ENCODE measurements at regions not wholly inside any gene's neighbourhood (a gene's known extent, or its start where the extent isn't known, plus 50 kb on each side); places are given as distances from the start of the nearest gene placed in this dataset.

DNA sequence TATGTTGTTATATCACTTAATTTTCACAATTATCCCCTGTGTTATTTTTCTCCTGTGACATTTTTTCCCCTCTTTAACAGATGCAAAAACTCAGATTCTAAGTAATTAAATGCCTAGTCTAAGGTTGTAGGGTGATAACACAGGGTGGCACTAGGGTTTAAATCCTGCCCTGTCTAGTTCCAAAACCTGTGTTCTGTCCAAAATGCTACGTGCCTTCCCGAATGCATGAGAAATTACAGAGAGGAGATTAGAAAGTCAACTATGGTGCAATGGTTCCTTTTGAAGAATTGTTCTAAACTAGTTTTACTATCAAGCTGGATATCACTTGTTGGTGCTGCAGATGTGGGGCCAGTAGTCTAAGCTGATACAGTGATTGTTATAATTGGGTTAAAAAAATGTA lies 108.0 kb downstream of the DIPK2A start:
- Histone ChIP-seq H3K27ac (no peak overlapping the region), H3K36me3 (replicated peaks) (no peaks in the 10 kb centered on the region), H3K4me3 (ENCODE audit: low read depth, low read length) (no peak overlapping the region), H3K27me3 (replicated peaks) (no peaks in the 10 kb centered on the region)
- TF ChIP-seq CTCF (IDR thresholded peaks at IDR 0.05; ENCODE audit: low read depth, low read length, missing control alignments) = no peak
- DNase-seq = no peak
- in situ Hi-C loops (cut with HindIII; ENCODE audit: low pct_ligation_motif_present, low sequenced_read_pairs) = no loop called here

GRCh38 chr3:144084929-144085328 lies 113.3 kb downstream of the DIPK2A start:
- Histone ChIP-seq H3K36me3 (replicated peaks) (no peaks in the 10 kb centered on the region), H3K4me3 (ENCODE audit: low read depth, low read length) (no peak overlapping the region), H3K27ac (no peak overlapping the region), H3K27me3 (replicated peaks) (no peaks in the 10 kb centered on the region)
- no peak for TF ChIP-seq CTCF (IDR thresholded peaks at IDR 0.05; ENCODE audit: low read depth, low read length, missing control alignments)
- no peak for DNase-seq
- in situ Hi-C loops (cut with HindIII; ENCODE audit: low pct_ligation_motif_present, low sequenced_read_pairs) = no loop called here

- in situ Hi-C loops (cut with HindIII; ENCODE audit: low pct_ligation_motif_present, low sequenced_read_pairs) = no loop called here
- no peak for TF ChIP-seq CTCF (IDR thresholded peaks at IDR 0.05; ENCODE audit: low read depth, low read length, missing control alignments)
Observed at GRCh38 chr3:144085964-144086363, 114.3 kb downstream of the DIPK2A start.

GRCh38 chr3:144096016-144096415 lies 124.4 kb downstream of the DIPK2A start:
- Histone ChIP-seq H3K4me3 (ENCODE audit: low read depth, low read length) (no peak overlapping the region), H3K27me3 (replicated peaks) (no peaks in the 10 kb centered on the region), H3K27ac (no peak overlapping the region), H3K36me3 (replicated peaks) (no peaks in the 10 kb centered on the region)
- no peak for DNase-seq
- TF ChIP-seq CTCF (IDR thresholded peaks at IDR 0.05; ENCODE audit: low read depth, low read length, missing control alignments) = no peak
- in situ Hi-C loops (cut with HindIII; ENCODE audit: low pct_ligation_motif_present, low sequenced_read_pairs) = no loop called here

More at GRCh38 chr3:144085964-144086363, 114.3 kb downstream of the DIPK2A start:
- Histone ChIP-seq H3K4me3 (ENCODE audit: low read depth, low read length) (no peak overlapping the region), H3K27me3 (replicated peaks) (no peaks in the 10 kb centered on the region), H3K27ac (no peak overlapping the region), H3K36me3 (replicated peaks) (no peaks in the 10 kb centered on the region)
- DNase-seq = peak; percentile 69

- no peak overlapping the region for H3K27ac ChIP-seq
- no peak for TF ChIP-seq CTCF (IDR thresholded peaks at IDR 0.05; ENCODE audit: low read depth, low read length, missing control alignments)
- in situ Hi-C loops (cut with HindIII; ENCODE audit: low pct_ligation_motif_present, low sequenced_read_pairs) = no loop called here
- H3K27me3 ChIP-seq (replicated peaks) = no peaks in the 10 kb centered on the region
- DNase-seq = no peak
- H3K36me3 ChIP-seq (replicated peaks) = no peaks in the 10 kb centered on the region
- no peak overlapping the region for H3K4me3 ChIP-seq (ENCODE audit: low read depth, low read length)
Observed at GRCh38 chr3:144097163-144097562, 125.5 kb downstream of the DIPK2A start.

GRCh38 chr3:144098691-144099090 lies 127.1 kb downstream of the DIPK2A start:
- no peak for DNase-seq
- no peak overlapping the region for H3K27ac ChIP-seq
- in situ Hi-C loops (cut with HindIII; ENCODE audit: low pct_ligation_motif_present, low sequenced_read_pairs) = no loop called here
- no peak for TF ChIP-seq CTCF (IDR thresholded peaks at IDR 0.05; ENCODE audit: low read depth, low read length, missing control alignments)
- no peak overlapping the region for H3K4me3 ChIP-seq (ENCODE audit: low read depth, low read length)
- H3K27me3 ChIP-seq (replicated peaks) = no peaks in the 10 kb centered on the region
- H3K36me3 ChIP-seq (replicated peaks) = no peaks in the 10 kb centered on the region
